ENCODE measurements at regions not wholly inside any gene's neighbourhood (a gene's known extent, or its start where the extent isn't known, plus 50 kb on each side); places are given as distances from the start of the nearest gene placed in this dataset.

DNA sequence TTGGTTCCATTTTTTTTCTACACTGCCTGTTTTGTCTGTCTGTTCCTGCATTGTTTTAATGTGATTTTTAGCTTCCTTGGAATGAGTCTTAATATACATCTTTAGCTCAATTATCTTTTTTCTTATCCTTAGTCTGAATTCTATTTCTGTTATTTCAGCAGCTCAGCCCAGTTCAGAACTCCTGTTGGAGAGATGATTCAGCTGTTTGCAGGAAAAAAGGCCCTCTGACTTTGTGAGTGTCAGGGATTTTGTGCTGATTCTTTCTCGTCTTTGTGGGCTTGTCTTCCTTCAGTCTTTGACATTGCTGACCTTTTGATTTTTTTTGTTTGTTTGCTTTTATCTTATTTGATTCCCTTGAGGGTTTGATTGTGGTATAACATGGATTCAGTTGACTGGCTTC, 343.2 kb upstream of the TRAM1L1 start:
- Histone ChIP-seq H3K4me3 (no peak overlapping the region), H3K9me3 (no peaks in the 10 kb centered on the region), H3K27ac (no peak overlapping the region), H3K4me1 (no peaks in the 10 kb centered on the region), H3K36me3 (no peaks in the 10 kb centered on the region), H3K27me3 (no peaks in the 10 kb centered on the region)
- no peak for TF ChIP-seq POLR2A (IDR thresholded peaks at IDR 0.05)
- TF ChIP-seq, protein P1, sequence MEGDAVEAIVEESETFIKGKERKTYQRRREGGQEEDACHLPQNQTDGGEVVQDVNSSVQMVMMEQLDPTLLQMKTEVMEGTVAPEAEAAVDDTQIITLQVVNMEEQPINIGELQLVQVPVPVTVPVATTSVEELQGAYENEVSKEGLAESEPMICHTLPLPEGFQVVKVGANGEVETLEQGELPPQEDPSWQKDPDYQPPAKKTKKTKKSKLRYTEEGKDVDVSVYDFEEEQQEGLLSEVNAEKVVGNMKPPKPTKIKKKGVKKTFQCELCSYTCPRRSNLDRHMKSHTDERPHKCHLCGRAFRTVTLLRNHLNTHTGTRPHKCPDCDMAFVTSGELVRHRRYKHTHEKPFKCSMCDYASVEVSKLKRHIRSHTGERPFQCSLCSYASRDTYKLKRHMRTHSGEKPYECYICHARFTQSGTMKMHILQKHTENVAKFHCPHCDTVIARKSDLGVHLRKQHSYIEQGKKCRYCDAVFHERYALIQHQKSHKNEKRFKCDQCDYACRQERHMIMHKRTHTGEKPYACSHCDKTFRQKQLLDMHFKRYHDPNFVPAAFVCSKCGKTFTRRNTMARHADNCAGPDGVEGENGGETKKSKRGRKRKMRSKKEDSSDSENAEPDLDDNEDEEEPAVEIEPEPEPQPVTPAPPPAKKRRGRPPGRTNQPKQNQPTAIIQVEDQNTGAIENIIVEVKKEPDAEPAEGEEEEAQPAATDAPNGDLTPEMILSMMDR (IDR thresholded peaks at IDR 0.05), result no peak
- DNase-seq, result no peak

DNA sequence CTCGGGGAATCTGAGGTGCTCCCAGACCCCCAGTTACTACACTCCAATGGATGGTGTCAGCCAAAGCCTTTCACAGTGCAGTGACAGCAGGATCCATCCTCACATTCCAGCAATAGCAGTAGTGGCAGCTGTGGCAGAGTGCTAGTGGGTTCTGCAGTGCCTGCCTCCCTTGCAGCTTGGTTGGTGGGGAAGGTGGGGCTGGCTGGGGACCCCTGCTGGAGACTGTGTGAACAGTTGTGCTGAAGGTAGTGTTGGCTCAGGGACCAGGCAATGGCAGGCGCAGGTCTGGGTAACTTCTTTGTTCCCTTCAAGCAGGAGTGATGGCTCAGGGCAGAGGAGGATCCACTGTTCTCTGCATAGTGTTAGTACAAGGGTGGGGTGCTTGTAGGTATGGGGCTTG, 343.7 kb upstream of the TRAM1L1 start:
- no peaks in the 10 kb centered on the region for H3K36me3 ChIP-seq
- TF ChIP-seq POLR2A (IDR thresholded peaks at IDR 0.05), result no peak
- TF ChIP-seq, protein P1 (IDR thresholded peaks at IDR 0.05), result no peak

GRCh38 chr4:117429506-117429905, 344.1 kb upstream of the TRAM1L1 start:
- no peak for TF ChIP-seq POLR2A (IDR thresholded peaks at IDR 0.05)
- TF ChIP-seq, protein P1 (IDR thresholded peaks at IDR 0.05), result no peak
- no peak for DNase-seq
- Histone ChIP-seq H3K4me1 (no peaks in the 10 kb centered on the region), H3K9me3 (no peaks in the 10 kb centered on the region), H3K36me3 (no peaks in the 10 kb centered on the region), H3K4me3 (no peak overlapping the region), H3K27ac (no peak overlapping the region), H3K27me3 (no peaks in the 10 kb centered on the region)

More for the DNA sequence above, 343.7 kb upstream of the TRAM1L1 start:
- no peaks in the 10 kb centered on the region for H3K27me3 ChIP-seq
- no peaks in the 10 kb centered on the region for H3K9me3 ChIP-seq
- no peak for DNase-seq
- no peak overlapping the region for H3K27ac ChIP-seq
- H3K4me3 ChIP-seq, result no peak overlapping the region
- H3K4me1 ChIP-seq, result no peaks in the 10 kb centered on the region

GRCh38 chr4:117434424-117434823, 349.0 kb upstream of the TRAM1L1 start:
- Histone ChIP-seq H3K9me3 (no peaks in the 10 kb centered on the region), H3K27ac (no peak overlapping the region), H3K36me3 (no peaks in the 10 kb centered on the region), H3K27me3 (no peaks in the 10 kb centered on the region), H3K4me1 (no peaks in the 10 kb centered on the region), H3K4me3 (no peak overlapping the region)
- TF ChIP-seq, protein P1 (IDR thresholded peaks at IDR 0.05), result no peak
- TF ChIP-seq POLR2A (IDR thresholded peaks at IDR 0.05), result no peak
- no peak for DNase-seq

- H3K4me3 ChIP-seq, result no peak overlapping the region
These were observed 362.5 kb upstream of the TRAM1L1 start for GRCh38 chr4:117447925-117448324.

More at GRCh38 chr4:117447925-117448324, 362.5 kb upstream of the TRAM1L1 start:
- Histone ChIP-seq H3K36me3 (no peaks in the 10 kb centered on the region), H3K4me1 (no peaks in the 10 kb centered on the region), H3K27me3 (no peaks in the 10 kb centered on the region), H3K9me3 (peaks cover 0 to 7% (median 0%) of the 10 kb centered on the region in 4 donors), H3K27ac (no peak overlapping the region)
- DNase-seq, result peak in 1 of 3 donors; percentile 50
- TF ChIP-seq, protein P1 (IDR thresholded peaks at IDR 0.05), result peak in 1 of 6 experiments; percentile 28
- TF ChIP-seq POLR2A (IDR thresholded peaks at IDR 0.05), result no peak

Measured in Peyer's patch (tissue), 4 donors.